ENCODE measurements at regions not wholly inside any gene's neighbourhood (a gene's known extent, or its start where the extent isn't known, plus 50 kb on each side); places are given as distances from the start of the nearest gene placed in this dataset.

GRCh38 chr10:33098951-33099663 lies 141.1 kb upstream of the ITGB1 start:
- TF ChIP-seq CTCF (IDR thresholded peaks at IDR 0.05) (no peak), POLR2A (IDR thresholded peaks at IDR 0.05) (no peak), POLR2AphosphoS5 (IDR thresholded peaks at IDR 0.05; ENCODE audit: insufficient read depth in 1 of 2, low read depth in 1 of 2) (no peak)
- H3K4me1 ChIP-seq, result no peaks in the 10 kb centered on the region
- H3K27me3 ChIP-seq, result no peaks in the 10 kb centered on the region
- no peak overlapping the region for H3K4me3 ChIP-seq
- H3K9me3 ChIP-seq, result no peaks in the 10 kb centered on the region
- H3K27ac ChIP-seq, result no peak overlapping the region
- no peak for DNase-seq (ENCODE audit: extremely low spot score in 2 of 2)
- no peaks in the 10 kb centered on the region for H3K36me3 ChIP-seq
- intact Hi-C loops (cut with DNase I), result no loop called here

DNA sequence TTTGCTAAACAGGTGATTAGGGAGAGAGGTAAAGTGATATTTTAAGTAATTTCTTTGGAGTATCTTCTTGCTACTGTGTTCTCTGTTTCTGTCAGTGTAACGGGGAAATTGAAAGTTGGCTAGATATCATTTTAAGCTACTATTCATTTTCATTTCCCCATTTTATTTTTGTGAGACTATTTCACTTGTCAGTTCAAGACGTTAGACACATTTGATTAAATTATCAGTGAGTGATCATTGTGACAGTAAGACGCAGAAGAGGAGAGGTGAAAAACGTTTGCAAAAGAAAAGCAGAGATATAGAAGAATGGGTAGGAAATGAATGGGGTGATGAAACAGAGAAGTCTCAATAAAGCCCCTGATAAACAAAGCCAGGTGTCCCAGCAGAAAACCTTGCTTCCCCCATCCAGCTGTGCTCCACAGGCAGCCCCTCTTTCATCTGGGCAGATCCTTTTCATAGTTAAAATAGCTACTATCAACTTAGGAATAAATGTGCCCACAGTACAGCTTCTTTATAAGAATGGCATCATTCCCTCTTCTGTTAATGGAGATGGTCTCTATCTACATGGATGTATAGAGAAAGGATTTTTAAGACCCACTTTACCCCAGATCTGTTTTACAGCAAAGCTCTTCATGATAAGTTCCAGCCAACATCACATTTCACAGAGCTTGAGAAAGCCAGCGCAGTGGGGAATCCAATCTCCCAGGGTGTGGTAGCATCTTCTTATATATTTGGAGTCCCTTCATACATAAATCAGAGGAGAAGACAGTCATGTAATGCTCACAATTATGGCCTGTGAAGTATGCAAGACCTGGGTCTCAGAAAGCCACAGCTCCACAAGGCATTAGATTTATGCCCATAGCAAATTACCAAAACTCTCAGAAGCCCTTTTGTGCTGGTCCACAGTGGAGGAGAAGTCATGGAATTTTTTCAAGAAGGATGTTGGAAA lies 138.1 kb upstream of the ITGB1 start:
- H3K4me1 ChIP-seq, result no peaks in the 10 kb centered on the region
- H3K9me3 ChIP-seq, result no peaks in the 10 kb centered on the region
- no peaks in the 10 kb centered on the region for H3K27me3 ChIP-seq
- H3K27ac ChIP-seq, result no peak overlapping the region
- DNase-seq (ENCODE audit: extremely low spot score in 2 of 2), result no peak
- H3K36me3 ChIP-seq, result no peaks in the 10 kb centered on the region
- no peak overlapping the region for H3K4me3 ChIP-seq
- TF ChIP-seq POLR2A (IDR thresholded peaks at IDR 0.05), result no peak
- no peak for TF ChIP-seq POLR2AphosphoS5 (IDR thresholded peaks at IDR 0.05; ENCODE audit: insufficient read depth in 1 of 2, low read depth in 1 of 2)
- TF ChIP-seq CTCF (IDR thresholded peaks at IDR 0.05), result no peak
- intact Hi-C loops (cut with DNase I), result no loop called here

- H3K4me1 ChIP-seq, result no peaks in the 10 kb centered on the region
- H3K9me3 ChIP-seq, result no peaks in the 10 kb centered on the region
- intact Hi-C loops (cut with DNase I), result no loop called here
- TF ChIP-seq CTCF (IDR thresholded peaks at IDR 0.05) (no peak), POLR2AphosphoS5 (IDR thresholded peaks at IDR 0.05; ENCODE audit: insufficient read depth in 1 of 2, low read depth in 1 of 2) (no peak), POLR2A (IDR thresholded peaks at IDR 0.05) (no peak)
- H3K27ac ChIP-seq, result no peak overlapping the region
- no peak overlapping the region for H3K4me3 ChIP-seq
- H3K36me3 ChIP-seq, result no peaks in the 10 kb centered on the region
- no peaks in the 10 kb centered on the region for H3K27me3 ChIP-seq
- DNase-seq (ENCODE audit: extremely low spot score in 2 of 2), result no peak
These were observed 136.4 kb upstream of the ITGB1 start for GRCh38 chr10:33094263-33095051.

- no peaks in the 10 kb centered on the region for H3K27me3 ChIP-seq
- H3K4me3 ChIP-seq, result no peak overlapping the region
- no peak for DNase-seq (ENCODE audit: extremely low spot score in 2 of 2)
- no peaks in the 10 kb centered on the region for H3K4me1 ChIP-seq
- intact Hi-C loops (cut with DNase I), result no loop called here
- H3K36me3 ChIP-seq, result no peaks in the 10 kb centered on the region
- no peaks in the 10 kb centered on the region for H3K9me3 ChIP-seq
- TF ChIP-seq POLR2A (IDR thresholded peaks at IDR 0.05) (no peak), CTCF (IDR thresholded peaks at IDR 0.05) (no peak), POLR2AphosphoS5 (IDR thresholded peaks at IDR 0.05; ENCODE audit: insufficient read depth in 1 of 2, low read depth in 1 of 2) (no peak)
- H3K27ac ChIP-seq, result no peak overlapping the region
These were observed 135.3 kb upstream of the ITGB1 start for GRCh38 chr10:33093362-33093761.

Data from vagina (tissue), 2 donors.